NCI-H748 (cell line): ENCODE measurements at regions not wholly inside any gene's neighbourhood (a gene's known extent, or its start where the extent isn't known, plus 50 kb on each side); places are given as distances from the start of the nearest gene placed in this dataset.
"Not testable (repeated sequence)": the region's sequence is repeated elsewhere in the genome, so short reads cannot be mapped to it uniquely, and the experiment has no call there.

Experiments
- DNase-seq: peaks from one replicate; lab custom pipeline; 2025; ENCODE audit not compliant: unreplicated experiment; lab: John Stamatoyannopoulos, UW

GRCh38 chr13:76300688-76301087 lies 585.5 kb downstream of the KCTD12 start:
- DNase-seq, result no peak

GRCh38 chr13:76297331-76297730 lies 588.9 kb downstream of the KCTD12 start:
- DNase-seq, result no peak

- no peak for DNase-seq
Observed at GRCh38 chr13:76296751-76297150, 589.5 kb downstream of the KCTD12 start.

GRCh38 chr13:76295020-76295419 lies 591.2 kb downstream of the KCTD12 start:
- DNase-seq, result not testable (repeated sequence)

GRCh38 chr13:76293751-76294150 lies 592.5 kb downstream of the KCTD12 start:
- no peak for DNase-seq

GRCh38 chr13:76293346-76293745 lies 592.9 kb downstream of the KCTD12 start:
- DNase-seq, result no peak

GRCh38 chr13:76292726-76293125 lies 593.5 kb downstream of the KCTD12 start:
- no peak for DNase-seq

- no peak for DNase-seq
Observed at GRCh38 chr13:76292031-76292430, 594.2 kb downstream of the KCTD12 start.

- DNase-seq, result no peak
Observed at GRCh38 chr13:76289558-76289957, 596.6 kb downstream of the KCTD12 start.

GRCh38 chr13:76286178-76286577 lies 600.0 kb downstream of the KCTD12 start:
- no peak for DNase-seq

- DNase-seq, result no peak
Observed at GRCh38 chr13:76285463-76285862, 600.7 kb downstream of the KCTD12 start.

GRCh38 chr13:76279766-76280165 lies 606.4 kb downstream of the KCTD12 start:
- not testable (repeated sequence) for DNase-seq

GRCh38 chr13:76271728-76272232 lies 614.4 kb downstream of the KCTD12 start:
- DNase-seq, result peak; percentile 16

- DNase-seq, result not testable (repeated sequence)
Observed at GRCh38 chr13:76268307-76268706, 617.9 kb downstream of the KCTD12 start.

GRCh38 chr13:76267216-76267615 lies 619.0 kb downstream of the KCTD12 start:
- peak; percentile 5 for DNase-seq

- no peak for DNase-seq
Observed at GRCh38 chr13:76266561-76266960, 619.6 kb downstream of the KCTD12 start.

- DNase-seq, result no peak
Observed at GRCh38 chr13:76250211-76250610, 614.1 kb downstream of the LMO7 start.

GRCh38 chr13:76245920-76246319 lies 609.8 kb downstream of the LMO7 start:
- DNase-seq, result no peak

- no peak for DNase-seq
Observed at GRCh38 chr13:76245211-76245610, 609.1 kb downstream of the LMO7 start.

- DNase-seq, result peak; percentile 58
Observed at GRCh38 chr13:76243120-76243519, 607.0 kb downstream of the LMO7 start.

- no peak for DNase-seq
Observed at GRCh38 chr13:76239031-76239680, 603.0 kb downstream of the LMO7 start.

- no peak for DNase-seq
Observed at GRCh38 chr13:76231522-76232167, 595.5 kb downstream of the LMO7 start.

- DNase-seq, result no peak
Observed at GRCh38 chr13:76229281-76229680, 593.2 kb downstream of the LMO7 start.
